T-cell (primary cell): ENCODE measurements at regions not wholly inside any gene's neighbourhood (a gene's known extent, or its start where the extent isn't known, plus 50 kb on each side); places are given as distances from the start of the nearest gene placed in this dataset.

Source experiments
- ATAC-seq, 4 experiments: fragments of 200-7000 bp in 3 of 4; fragments of 150-1000 bp in 1 of 4; cut with Tn5 transposase; replicated peaks in 1 of 4; 1 replicate in 3 of 4; 2 replicates in 1 of 4; pipeline ENCODE4 v1.10.0; 2021; ENCODE audit warnings: moderate library complexity in 3 of 4, mild to moderate bottlenecking in 2 of 4, moderate number of reproducible peaks in 1 of 4
- CTCF ChIA-PET, 2 donors: fragments of 300-600 bp; sonication (Branson Sonifier 250); formaldehyde crosslinking; loops; one replicate each; lab custom pipeline; 2022; ENCODE audit warnings: antibody characterized with exemption in 2 of 2; lab: Charles Lee
- POLR2A ChIA-PET, 2 donors: fragments of 300-600 bp; sonication (Branson Sonifier 250); formaldehyde crosslinking; loops; one replicate each; lab custom pipeline; 2022; ENCODE audit warnings: antibody characterized with exemption in 2 of 2; lab: Charles Lee
- DNase-seq, 35 experiments: peaks; one replicate each; pipeline versions ENCODE4 v3.0.0 to v3.0.0-alpha.2; 2013 to 2023
- H3K27ac ChIP-seq: one replicate; pipeline ENCODE4 v1.5.1; 2013; ENCODE audit warnings: low read length
- H3K27me3 ChIP-seq, 2 experiments: replicated peaks in 1 of 2; 1 replicate in 1 of 2; 2 replicates in 1 of 2; pipeline versions ENCODE4 v1.6.1 to v1.7.0; 2013; ENCODE audit warnings: low read length in 1 of 2, mixed read lengths in 1 of 2; ENCODE audit not compliant: control insufficient read depth in 2 of 2, insufficient read depth in 2 of 2; ENCODE audit errors: extremely low read depth in 1 of 2
- H3K36me3 ChIP-seq, 2 donors: 1 replicate in 1 of 2; 2 replicates in 1 of 2; pipeline versions ENCODE4 v1.6.1 to v1.7.0; 2013; ENCODE audit warnings: low read length in 1 of 2; ENCODE audit not compliant: control insufficient read depth in 2 of 2, insufficient read depth in 1 of 2; ENCODE audit errors: extremely low read depth in 1 of 2
- H3K4me1 ChIP-seq, 2 experiments: 1 replicate in 1 of 2; 2 replicates in 1 of 2; pipeline versions ENCODE4 v1.6.1 to v1.7.0; 2013; ENCODE audit warnings: low read length in 2 of 2, mixed read lengths in 1 of 2; ENCODE audit not compliant: insufficient read depth in 2 of 2, control insufficient read depth in 1 of 2; ENCODE audit errors: extremely low read depth in 1 of 2
- H3K4me3 ChIP-seq, 2 donors: 1 replicate in 1 of 2; 2 replicates in 1 of 2; pipeline versions ENCODE4 v1.5.1 to v1.7.0; 2013; ENCODE audit warnings: mild to moderate bottlenecking in 2 of 2, low read length in 1 of 2, moderate library complexity in 1 of 2; ENCODE audit not compliant: control insufficient read depth in 1 of 2; ENCODE audit errors: extremely low read depth in 1 of 2
- H3K9me3 ChIP-seq: 2 replicates; pipeline ENCODE4 v1.7.0; 2013
- H3K27ac Mint-ChIP-seq, 2 donors: one replicate each; pipeline ENCODE4 v1.8.0; 2020 to 2021; ENCODE audit warnings: mild to moderate bottlenecking in 2 of 2, mixed read lengths in 2 of 2
- H3K27me3 Mint-ChIP-seq, 2 donors: one replicate each; pipeline ENCODE4 v1.8.0; 2021 to 2022; ENCODE audit warnings: mixed read lengths in 2 of 2
- H3K36me3 Mint-ChIP-seq: one replicate; pipeline ENCODE4 v1.8.0; 2021; ENCODE audit warnings: mixed read lengths
- H3K4me1 Mint-ChIP-seq, 3 donors: one replicate each; pipeline ENCODE4 v1.8.0; 2020 to 2022; ENCODE audit warnings: mixed read lengths in 3 of 3, mild to moderate bottlenecking in 1 of 3
- H3K4me3 Mint-ChIP-seq, 3 donors: one replicate each; pipeline ENCODE4 v1.8.0; 2020 to 2022; ENCODE audit warnings: mild to moderate bottlenecking in 3 of 3, mixed read lengths in 3 of 3, moderate library complexity in 3 of 3
- H3K9me3 Mint-ChIP-seq, 3 donors: one replicate each; pipeline ENCODE4 v1.8.0; 2020 to 2022; ENCODE audit warnings: mixed read lengths in 3 of 3
- WGBS: methylation state at CpG from one replicate; pipeline ENCODE4 v1.1.5; 2013; ENCODE audit warnings: missing lambda C conversion rate; ENCODE audit not compliant: insufficient coverage; 5-methylcytosine and 5-hydroxymethylcytosine counted together

- no peaks in the 10 kb centered on the region for H3K4me1 ChIP-seq
- no peaks in the 10 kb centered on the region for H3K9me3 ChIP-seq
- DNase-seq (no peak), ATAC-seq (no peak)
- H3K4me3 ChIP-seq = no peak overlapping the region
- no peak overlapping the region for H3K27ac Mint-ChIP-seq
- no peaks in the 10 kb centered on the region for H3K36me3 ChIP-seq
- no peak overlapping the region for H3K27ac ChIP-seq
- H3K9me3 Mint-ChIP-seq = no peaks in the 10 kb centered on the region
- POLR2A ChIA-PET = no interaction called here
- CTCF ChIA-PET = no interaction called here
- H3K27me3 Mint-ChIP-seq = peaks cover 10 to 25% of the 10 kb centered on the region in 2 donors
- peaks cover 5 to 6% of the 10 kb centered on the region in 2 experiments for H3K27me3 ChIP-seq
- WGBS = no CpG with 5 or more reads among the region's 1 CpG
- H3K36me3 Mint-ChIP-seq = no peaks in the 10 kb centered on the region
- H3K4me1 Mint-ChIP-seq = no peaks in the 10 kb centered on the region
- H3K4me3 Mint-ChIP-seq = no peak overlapping the region
Measured at GRCh38 chr18:5619376-5619775, 75.6 kb upstream of the EPB41L3 start.

GRCh38 chr18:5618047-5618688 lies 74.4 kb upstream of the EPB41L3 start:
- H3K36me3 Mint-ChIP-seq = no peaks in the 10 kb centered on the region
- POLR2A ChIA-PET = no interaction called here

DNA sequence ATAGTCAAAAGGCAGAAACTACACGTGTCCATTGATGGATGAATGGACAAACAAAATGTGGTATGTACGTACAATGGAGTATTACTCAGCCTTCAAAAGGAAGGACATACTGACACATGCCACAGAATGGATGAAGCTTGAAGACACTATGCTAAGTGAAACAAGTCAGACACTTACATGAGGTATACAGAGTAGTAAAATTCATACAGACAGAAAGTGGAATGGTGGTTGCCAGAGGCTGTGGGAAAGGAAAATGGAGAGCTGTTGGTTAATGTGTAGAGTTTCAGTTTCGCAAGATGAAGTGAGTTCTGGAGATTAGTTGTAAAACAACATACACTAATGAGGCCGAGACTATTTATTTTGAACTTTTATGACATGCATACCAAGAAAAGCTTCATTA lies 67.4 kb upstream of the EPB41L3 start:
- CTCF ChIA-PET = no interaction called here
- peaks cover 11 to 25% of the 10 kb centered on the region in 2 donors for H3K27me3 Mint-ChIP-seq
- H3K27ac Mint-ChIP-seq = no peak overlapping the region
- WGBS = 81% methylated on average over 3 of the region's 4 CpGs
- POLR2A ChIA-PET = no interaction called here
- peaks cover 0 to 2% of the 10 kb centered on the region in 2 experiments for H3K27me3 ChIP-seq
- ATAC-seq (no peak), DNase-seq (no peak)
- H3K27ac ChIP-seq = no peak overlapping the region
- no peaks in the 10 kb centered on the region for H3K36me3 ChIP-seq
- H3K4me1 Mint-ChIP-seq = no peaks in the 10 kb centered on the region
- H3K9me3 ChIP-seq = no peaks in the 10 kb centered on the region
- no peak overlapping the region for H3K4me3 Mint-ChIP-seq
- no peaks in the 10 kb centered on the region for H3K9me3 Mint-ChIP-seq
- H3K4me3 ChIP-seq = no peak overlapping the region
- H3K36me3 Mint-ChIP-seq = no peaks in the 10 kb centered on the region
- no peaks in the 10 kb centered on the region for H3K4me1 ChIP-seq

More at GRCh38 chr18:5618047-5618688, 74.4 kb upstream of the EPB41L3 start:
- H3K27me3 Mint-ChIP-seq = peaks cover 8 to 21% of the 10 kb centered on the region in 2 donors
- Histone ChIP-seq H3K27me3 (peaks cover 0 to 2% of the 10 kb centered on the region in 2 experiments), H3K27ac (no peak overlapping the region), H3K36me3 (no peaks in the 10 kb centered on the region), H3K4me3 (no peak overlapping the region), H3K4me1 (no peaks in the 10 kb centered on the region), H3K9me3 (no peaks in the 10 kb centered on the region)
- ATAC-seq = no peak
- DNase-seq = no peak
- H3K27ac Mint-ChIP-seq = no peak overlapping the region
- no peak overlapping the region for H3K4me3 Mint-ChIP-seq
- CTCF ChIA-PET = no interaction called here
- 100% methylated on average over 2 of the region's 6 CpGs for WGBS
- H3K9me3 Mint-ChIP-seq = no peaks in the 10 kb centered on the region
- no peaks in the 10 kb centered on the region for H3K4me1 Mint-ChIP-seq

DNA sequence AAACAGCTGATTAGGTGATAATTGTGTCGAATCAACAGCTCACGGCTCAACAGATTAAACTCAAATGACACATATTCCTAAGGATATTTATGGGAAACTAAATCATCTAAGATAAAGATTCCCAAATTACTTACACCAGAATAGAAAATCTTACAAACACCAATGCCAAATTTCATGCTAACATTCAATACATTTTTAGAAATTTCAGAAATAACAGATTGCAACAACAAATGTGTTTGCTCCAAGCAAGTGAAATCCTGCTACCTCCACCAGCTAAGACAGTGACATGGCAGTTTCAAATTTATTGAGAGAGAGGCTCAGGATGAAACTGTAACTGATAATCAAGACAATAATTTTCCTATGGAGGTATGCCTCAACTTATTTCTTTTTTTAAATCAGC lies 65.0 kb upstream of the EPB41L3 start:
- Histone ChIP-seq H3K4me3 (no peak overlapping the region), H3K36me3 (no peaks in the 10 kb centered on the region), H3K9me3 (no peaks in the 10 kb centered on the region), H3K27me3 (no peaks in the 10 kb centered on the region), H3K4me1 (no peaks in the 10 kb centered on the region), H3K27ac (no peak overlapping the region)
- CTCF ChIA-PET = no interaction called here
- no peak overlapping the region for H3K27ac Mint-ChIP-seq
- no peaks in the 10 kb centered on the region for H3K36me3 Mint-ChIP-seq
- H3K9me3 Mint-ChIP-seq = no peaks in the 10 kb centered on the region
- WGBS = no CpG with 5 or more reads among the region's 2 CpGs
- POLR2A ChIA-PET = no interaction called here
- peaks cover 6 to 20% of the 10 kb centered on the region in 2 donors for H3K27me3 Mint-ChIP-seq
- DNase-seq = no peak
- no peak overlapping the region for H3K4me3 Mint-ChIP-seq
- no peak for ATAC-seq
- H3K4me1 Mint-ChIP-seq = no peaks in the 10 kb centered on the region

GRCh38 chr18:5606951-5607350 lies 63.2 kb upstream of the EPB41L3 start:
- Mint-ChIP-seq H3K27me3 (peaks cover 11 to 26% of the 10 kb centered on the region in 2 donors), H3K4me3 (no peak overlapping the region), H3K36me3 (no peaks in the 10 kb centered on the region), H3K4me1 (no peaks in the 10 kb centered on the region), H3K9me3 (no peaks in the 10 kb centered on the region), H3K27ac (no peak overlapping the region)
- POLR2A ChIA-PET = no interaction called here
- DNase-seq (no peak), ATAC-seq (no peak)
- 75% methylated on average over 2 of the region's 6 CpGs for WGBS
- no peaks in the 10 kb centered on the region for H3K9me3 ChIP-seq
- H3K27me3 ChIP-seq = no peaks in the 10 kb centered on the region
- no peaks in the 10 kb centered on the region for H3K4me1 ChIP-seq
- H3K36me3 ChIP-seq = no peaks in the 10 kb centered on the region
- CTCF ChIA-PET = no interaction called here
- H3K4me3 ChIP-seq = no peak overlapping the region
- no peak overlapping the region for H3K27ac ChIP-seq

DNA sequence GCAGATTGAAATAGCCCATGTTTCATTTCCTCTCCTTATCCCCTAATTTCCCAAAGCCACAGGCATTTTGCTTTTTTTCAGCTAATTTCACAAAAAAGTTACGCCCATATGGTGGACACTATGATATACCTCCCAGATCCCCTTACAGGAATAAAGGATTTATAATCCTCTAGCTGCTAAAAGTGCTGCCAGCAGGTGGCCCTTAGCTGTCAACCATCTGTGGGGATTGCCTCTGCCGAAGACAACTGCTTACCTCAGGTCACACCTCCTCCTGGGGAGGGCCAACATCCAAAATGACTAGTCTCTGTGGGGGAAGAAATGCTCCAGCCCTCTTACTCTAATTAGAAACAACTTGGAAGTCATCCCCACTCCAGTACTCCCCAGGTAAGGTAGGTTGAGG lies 61.0 kb upstream of the EPB41L3 start:
- H3K4me3 Mint-ChIP-seq = no peak overlapping the region
- Histone ChIP-seq H3K4me1 (no peaks in the 10 kb centered on the region), H3K36me3 (no peaks in the 10 kb centered on the region), H3K27ac (no peak overlapping the region), H3K9me3 (no peaks in the 10 kb centered on the region), H3K27me3 (no peaks in the 10 kb centered on the region), H3K4me3 (no peak overlapping the region)
- H3K27ac Mint-ChIP-seq = no peak overlapping the region
- no peaks in the 10 kb centered on the region for H3K9me3 Mint-ChIP-seq
- H3K36me3 Mint-ChIP-seq = no peaks in the 10 kb centered on the region
- H3K27me3 Mint-ChIP-seq = peaks cover 11 to 21% of the 10 kb centered on the region in 2 donors
- no peaks in the 10 kb centered on the region for H3K4me1 Mint-ChIP-seq
- DNase-seq = no peak
- WGBS = no CpG with 5 or more reads among the region's 2 CpGs
- ChIA-PET CTCF (no interaction called here), POLR2A (no interaction called here)
- ATAC-seq = no peak

- peaks cover 13 to 25% of the 10 kb centered on the region in 2 donors for H3K27me3 Mint-ChIP-seq
- ChIA-PET POLR2A (no interaction called here), CTCF (no interaction called here)
- H3K4me1 Mint-ChIP-seq = no peaks in the 10 kb centered on the region
- no peak overlapping the region for H3K27ac ChIP-seq
- no peak overlapping the region for H3K4me3 ChIP-seq
- ATAC-seq (no peak), DNase-seq (no peak)
- no peaks in the 10 kb centered on the region for H3K36me3 ChIP-seq
- H3K9me3 ChIP-seq = no peaks in the 10 kb centered on the region
- H3K4me3 Mint-ChIP-seq = no peak overlapping the region
- H3K4me1 ChIP-seq = no peaks in the 10 kb centered on the region
- H3K36me3 Mint-ChIP-seq = no peaks in the 10 kb centered on the region
- WGBS = 93% methylated on average over 3 of the region's 6 CpGs
- H3K27me3 ChIP-seq = no peaks in the 10 kb centered on the region
- no peaks in the 10 kb centered on the region for H3K9me3 Mint-ChIP-seq
- no peak overlapping the region for H3K27ac Mint-ChIP-seq
Measured at GRCh38 chr18:5603153-5603552, 59.4 kb upstream of the EPB41L3 start.
